H1 (cell line): ENCODE measurements at regions not wholly inside any gene's neighbourhood (a gene's known extent, or its start where the extent isn't known, plus 50 kb on each side); places are given as distances from the start of the nearest gene placed in this dataset.

ENCODE experiments used
- CTCF ChIA-PET: fragments of 300-600 bp; sonication (Branson Sonifier 250); formaldehyde crosslinking; loops from one replicate; lab custom pipeline; 2021; ENCODE audit not compliant: partially characterized antibody; lab: Charles Lee
- POLR2A ChIA-PET: fragments of 300-600 bp; sonication (Branson Sonifier 250); formaldehyde crosslinking; loops from one replicate; lab custom pipeline; 2021; ENCODE audit warnings: inconsistent platforms; ENCODE audit not compliant: partially characterized antibody; lab: Charles Lee
- DNase-seq, 2 experiments: peaks; one replicate each; pipeline versions ENCODE4 v3.0.0 to v3.0.0-alpha.2; 2010 to 2022; ENCODE audit warnings: low spot score in 2 of 2, low read depth in 1 of 2, mixed read lengths in 1 of 2
- FAIRE-seq: peaks from 2 replicates; lab custom pipeline; 2011; peaks lifted over from hg19 to GRCh38; lab: Jason Lieb, UNC
- H2AFZ ChIP-seq: 2 replicates; pipeline ENCODE4 v1.8.1; 2012; ENCODE audit warnings: low read length, inconsistent platforms
- H2AK5ac ChIP-seq: 2 replicates; pipeline ENCODE4 v1.6.1; 2013; ENCODE audit warnings: low read depth, low read length
- H2BK120ac ChIP-seq: replicated peaks from 2 replicates; pipeline ENCODE3; 2013; ENCODE audit warnings: low read depth, low read length, inconsistent platforms
- H2BK12ac ChIP-seq: 2 replicates; pipeline ENCODE4 v1.6.1; 2013; ENCODE audit warnings: low read depth, low read length
- H2BK15ac ChIP-seq: 2 replicates; pipeline ENCODE4 v1.6.1; 2013; ENCODE audit warnings: low read length
- H2BK20ac ChIP-seq: 2 replicates; pipeline ENCODE4 v1.6.1; 2013; ENCODE audit warnings: low read length
- H2BK5ac ChIP-seq: 2 replicates; pipeline ENCODE4 v1.6.1; 2013; ENCODE audit warnings: low read depth, low read length
- H3K14ac ChIP-seq: 2 replicates; pipeline ENCODE4 v1.6.1; 2013; ENCODE audit warnings: inconsistent platforms; ENCODE audit not compliant: insufficient read length
- H3K18ac ChIP-seq: 2 replicates; pipeline ENCODE4 v1.6.1; 2013; ENCODE audit warnings: low read length; ENCODE audit errors: extremely low read depth
- H3K23ac ChIP-seq: 2 replicates; pipeline ENCODE4 v1.6.1; 2013; ENCODE audit warnings: inconsistent platforms; ENCODE audit not compliant: insufficient read length
- H3K23me2 ChIP-seq: 2 replicates; pipeline ENCODE4 v1.6.1; 2013; ENCODE audit warnings: low read depth, low read length
- H3K27ac ChIP-seq: 2 replicates; pipeline ENCODE4 v1.6.1; 2011; ENCODE audit warnings: low read depth, low read length, inconsistent platforms
- H3K27me3 ChIP-seq, 4 experiments: replicated peaks in 1 of 4; 1 replicate in 1 of 4; 2 replicates in 3 of 4; pipeline versions ENCODE4 v1.6.1 to v1.8.1; 2011 to 2013; ENCODE audit warnings: low read length in 3 of 4, mild to moderate bottlenecking in 3 of 4, inconsistent platforms in 2 of 4, mixed read lengths in 2 of 4, moderate library complexity in 1 of 4; ENCODE audit not compliant: control insufficient read depth in 3 of 4, insufficient read depth in 3 of 4; ENCODE audit errors: extremely low read depth in 1 of 4
- H3K36me3 ChIP-seq, 4 experiments: 2 replicates each; pipeline versions ENCODE4 v1.6.1 to v1.8.1; 2011 to 2013; ENCODE audit warnings: mild to moderate bottlenecking in 4 of 4, low read length in 3 of 4, moderate library complexity in 2 of 4, control low read depth in 1 of 4, inconsistent platforms in 1 of 4; ENCODE audit not compliant: insufficient read depth in 4 of 4, control insufficient read depth in 2 of 4
- H3K4ac ChIP-seq: replicated peaks from 2 replicates; pipeline ENCODE3; 2013; ENCODE audit warnings: low read length, low read depth, mixed read lengths, inconsistent platforms; ENCODE audit not compliant: insufficient read length
- H3K4me1 ChIP-seq, 4 experiments: replicated peaks in 1 of 4; 1 replicate in 1 of 4; 2 replicates in 3 of 4; pipeline versions ENCODE4 v1.6.1 to v1.8.1; 2011 to 2013; ENCODE audit warnings: low read length in 3 of 4, inconsistent platforms in 2 of 4, mixed read lengths in 1 of 4; ENCODE audit not compliant: insufficient read depth in 4 of 4, control insufficient read depth in 3 of 4
- H3K4me2 ChIP-seq, 2 experiments: 2 replicates each; pipeline versions ENCODE4 v1.6.1 to v1.8.1; 2011 to 2013; ENCODE audit warnings: low read depth in 2 of 2, low read length in 2 of 2, control low read depth in 1 of 2, inconsistent platforms in 1 of 2, mild to moderate bottlenecking in 1 of 2; ENCODE audit not compliant: insufficient read depth in 1 of 2
- H3K4me3 ChIP-seq, 4 experiments: fragments of 200-600, 300-600 bp in 1 of 4; sonication (generic), shearing (Covaris generic), sonication (Bioruptor Twin) in 1 of 4; 2 replicates each; pipeline versions ENCODE4 v1.5.1 to v1.8.1; 2011 to 2016; ENCODE audit warnings: low read length in 4 of 4, low read depth in 3 of 4, control low read depth in 2 of 4, inconsistent platforms in 2 of 4, mild to moderate bottlenecking in 2 of 4, mixed read lengths in 1 of 4, moderate library complexity in 1 of 4; ENCODE audit not compliant: insufficient read depth in 2 of 4; ENCODE audit errors: extremely low read depth in 1 of 4
- H3K56ac ChIP-seq: replicated peaks from 2 replicates; pipeline ENCODE3; 2013; ENCODE audit warnings: low read depth, mild to moderate bottlenecking, mixed read lengths, low read length, inconsistent platforms; ENCODE audit not compliant: insufficient read length
- H3K79me1 ChIP-seq: 2 replicates; pipeline ENCODE4 v1.6.1; 2013; ENCODE audit warnings: low read depth, low read length, control low read depth
- H3K79me2 ChIP-seq, 2 experiments: 2 replicates each; pipeline versions ENCODE4 v1.6.1 to v1.8.1; 2012 to 2013; ENCODE audit warnings: low read length in 2 of 2, mild to moderate bottlenecking in 2 of 2, inconsistent platforms in 1 of 2; ENCODE audit not compliant: insufficient read depth in 2 of 2, control insufficient read depth in 1 of 2
- H3K9ac ChIP-seq, 4 experiments: replicated peaks in 1 of 4; 1 replicate in 1 of 4; 2 replicates in 3 of 4; pipeline versions ENCODE4 v1.6.1 to v1.8.1; 2011 to 2013; ENCODE audit warnings: low read depth in 3 of 4, low read length in 3 of 4, control low read depth in 2 of 4, mild to moderate bottlenecking in 2 of 4, moderate library complexity in 2 of 4, inconsistent platforms in 1 of 4; ENCODE audit errors: extremely low read depth in 1 of 4
- H3K9me3 ChIP-seq, 2 experiments: 2 replicates each; pipeline versions ENCODE4 v1.6.1 to v1.8.1; 2012 to 2013; ENCODE audit warnings: mild to moderate bottlenecking in 2 of 2, moderate library complexity in 2 of 2, control low read depth in 1 of 2, inconsistent platforms in 1 of 2, low read depth in 1 of 2, low read length in 1 of 2, mixed read lengths in 1 of 2; ENCODE audit not compliant: insufficient read depth in 2 of 2
- H4K20me1 ChIP-seq, 2 experiments: replicated peaks in 1 of 2; 2 replicates each; pipeline versions ENCODE3 to v1.8.1; 2011 to 2013; ENCODE audit warnings: inconsistent platforms in 2 of 2, low read length in 2 of 2, mild to moderate bottlenecking in 1 of 2; ENCODE audit not compliant: insufficient read depth in 2 of 2, control insufficient read depth in 1 of 2
- H4K5ac ChIP-seq: 2 replicates; pipeline ENCODE4 v1.6.1; 2013; ENCODE audit warnings: low read length, low read depth, mixed read lengths, inconsistent platforms; ENCODE audit not compliant: insufficient read length
- H4K8ac ChIP-seq: 2 replicates; pipeline ENCODE4 v1.8.0; 2013; ENCODE audit warnings: mild to moderate bottlenecking, moderate library complexity, low read length, inconsistent platforms; ENCODE audit not compliant: insufficient read depth; ENCODE audit errors: extremely low read depth
- H4K91ac ChIP-seq: replicated peaks from 2 replicates; pipeline ENCODE3; 2013; ENCODE audit warnings: low read length, mixed read lengths, inconsistent platforms; ENCODE audit not compliant: insufficient read length
- FOSL1 ChIP-seq: IDR thresholded peaks from 2 replicates; pipeline ENCODE4 v1.6.1; 2011; ENCODE audit warnings: mild to moderate bottlenecking, low read depth, low read length, moderate library complexity; ENCODE audit not compliant: insufficient read depth
- GABPA ChIP-seq: IDR thresholded peaks from 2 replicates; pipeline ENCODE4 v1.6.1; 2011; ENCODE audit warnings: mild to moderate bottlenecking, low read length, moderate library complexity, borderline replicate concordance; ENCODE audit not compliant: insufficient read depth
- TAF7 ChIP-seq: optimal IDR thresholded peaks from 2 replicates; pipeline ENCODE3; 2011; ENCODE audit warnings: low read depth, mild to moderate bottlenecking, inconsistent platforms, low read length, moderate library complexity, borderline replicate concordance
- TEAD4 ChIP-seq: IDR thresholded peaks from 2 replicates; pipeline ENCODE4 v1.6.1; 2012; ENCODE audit warnings: low read depth, low read length, inconsistent platforms, mixed read lengths
- WGBS, 2 experiments: shearing (Covaris generic) in 1 of 2; methylation state at CpG; one replicate each; pipeline versions ENCODE4 v1.1.6 to v1.1.7; 2013 to 2015; ENCODE audit warnings: low lambda C conversion rate in 2 of 2, mixed read lengths in 2 of 2, inconsistent platforms in 1 of 2, low coverage in 1 of 2, missing lambda C conversion rate in 1 of 2; ENCODE audit not compliant: insufficient replicate concordance in 2 of 2, insufficient coverage in 1 of 2, insufficient read length in 1 of 2; ENCODE audit errors: extremely low coverage in 1 of 2, missing lambda C conversion rate in 1 of 2; 5-methylcytosine and 5-hydroxymethylcytosine counted together
- TF ChIP-seq, protein P1 (sequence below): IDR thresholded peaks from 2 replicates; pipeline ENCODE4 v1.6.1; 2011; ENCODE audit warnings: low read depth, mild to moderate bottlenecking, low read length; ENCODE audit not compliant: insufficient read depth
- TF ChIP-seq, protein P2 (sequence below): IDR thresholded peaks from 2 replicates; pipeline ENCODE4 v1.6.1; 2012; ENCODE audit warnings: inconsistent platforms

DNA sequence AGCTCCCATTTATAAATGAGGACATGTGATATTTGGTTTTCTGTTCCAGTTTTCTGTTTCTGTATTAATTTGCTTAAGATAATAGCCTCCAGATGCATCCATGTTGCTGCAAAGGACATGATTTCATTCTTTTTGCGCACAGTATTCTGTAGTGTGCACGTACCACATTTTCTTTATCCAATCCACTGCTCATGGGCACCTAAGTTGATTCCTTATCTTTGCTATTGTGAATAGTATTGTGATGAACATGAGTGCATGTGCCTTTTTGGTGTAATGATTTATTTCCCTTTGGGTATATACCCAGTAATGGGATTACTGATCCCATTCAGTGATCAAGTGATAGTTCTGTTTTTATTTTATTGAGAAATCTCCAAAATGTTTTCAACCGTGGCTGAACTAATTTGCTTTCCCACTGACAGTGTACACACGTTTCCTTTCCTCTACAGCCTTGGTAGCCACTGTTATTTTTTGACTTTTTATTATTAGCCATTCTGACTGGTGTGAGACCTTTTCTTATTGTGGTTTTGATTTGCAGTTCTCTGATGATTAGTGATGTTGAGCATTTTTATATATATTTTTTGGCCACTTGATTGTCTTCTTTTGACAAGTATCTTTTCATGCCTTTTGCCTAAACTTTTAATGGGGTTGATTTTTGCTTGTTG, 226.0 kb upstream of the ANO3 start:
- H4K91ac ChIP-seq = no peak overlapping the region
- no peak overlapping the region for H3K27ac ChIP-seq
- FAIRE-seq (no peak), DNase-seq (no peak)
- no peak overlapping the region for H2BK12ac ChIP-seq
- no peak overlapping the region for H3K18ac ChIP-seq
- H2BK5ac ChIP-seq = no peak overlapping the region
- H4K8ac ChIP-seq = no peak overlapping the region
- no peaks in the 10 kb centered on the region for H3K23me2 ChIP-seq
- no peaks in the 10 kb centered on the region for H3K36me3 ChIP-seq
- H3K14ac ChIP-seq = no peak overlapping the region
- CTCF ChIA-PET = no interaction called here
- H3K56ac ChIP-seq = no peak overlapping the region
- H3K9ac ChIP-seq = no peak overlapping the region
- no peak overlapping the region for H2BK120ac ChIP-seq
- no peaks in the 10 kb centered on the region for H3K79me2 ChIP-seq
- no peaks in the 10 kb centered on the region for H3K4me1 ChIP-seq
- H2BK15ac ChIP-seq = no peak overlapping the region
- TF ChIP-seq, protein P1, sequence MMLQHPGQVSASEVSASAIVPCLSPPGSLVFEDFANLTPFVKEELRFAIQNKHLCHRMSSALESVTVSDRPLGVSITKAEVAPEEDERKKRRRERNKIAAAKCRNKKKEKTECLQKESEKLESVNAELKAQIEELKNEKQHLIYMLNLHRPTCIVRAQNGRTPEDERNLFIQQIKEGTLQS = no peak
- no peak for TF ChIP-seq GABPA
- TF ChIP-seq TAF7 = no peak
- no peak for TF ChIP-seq TEAD4
- TF ChIP-seq, protein P2, sequence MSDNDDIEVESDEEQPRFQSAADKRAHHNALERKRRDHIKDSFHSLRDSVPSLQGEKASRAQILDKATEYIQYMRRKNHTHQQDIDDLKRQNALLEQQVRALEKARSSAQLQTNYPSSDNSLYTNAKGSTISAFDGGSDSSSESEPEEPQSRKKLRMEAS = no peak
- TF ChIP-seq FOSL1 = no peak
- whole genome bisulfite sequencing, 2 experiments = 94% methylated on average over 4 of the region's 4 CpGs; no CpG with 5 or more reads in 1 of the 2 experiments
- no peak overlapping the region for H3K4ac ChIP-seq
- H3K9me3 ChIP-seq = peaks cover 0 to 2% of the 10 kb centered on the region in 2 experiments; a peak in 1 of 4 replicates
- no peaks in the 10 kb centered on the region for H4K20me1 ChIP-seq
- no peaks in the 10 kb centered on the region for H3K27me3 ChIP-seq
- no peaks in the 10 kb centered on the region for H3K79me1 ChIP-seq
- H3K4me3 ChIP-seq = no peak overlapping the region
- H3K23ac ChIP-seq = no peak overlapping the region
- H4K5ac ChIP-seq = no peak overlapping the region
- POLR2A ChIA-PET = no interaction called here
- H2AFZ ChIP-seq = no peak overlapping the region
- no peak overlapping the region for H2AK5ac ChIP-seq
- no peak overlapping the region for H3K4me2 ChIP-seq
- H2BK20ac ChIP-seq = no peak overlapping the region
